Neural cell (in vitro differentiated cells): ENCODE measurements at regions not wholly inside any gene's neighbourhood (a gene's known extent, or its start where the extent isn't known, plus 50 kb on each side); places are given as distances from the start of the nearest gene placed in this dataset.

Source experiments
- H2AFZ ChIP-seq: fragments of 200-600, 300-800 bp; sonication (generic), shearing (Covaris generic); 2 replicates; pipeline ENCODE4 v1.6.0; 2014; ENCODE audit warnings: low read depth, mild to moderate bottlenecking, antibody characterized with exemption, low read length, moderate library complexity
- H3F3A ChIP-seq: fragments of 200-600 bp; shearing (Covaris generic); 2 replicates; pipeline ENCODE4 v1.6.1; 2016; ENCODE audit warnings: mild to moderate bottlenecking, moderate library complexity, mixed read lengths, antibody characterized with exemption, low read length; ENCODE audit not compliant: insufficient read depth, poor library complexity, severe bottlenecking
- H3K27ac ChIP-seq: fragments of 200-600, 300-800 bp; sonication (generic), shearing (Covaris generic); 2 replicates; pipeline ENCODE4 v1.5.1; 2014; ENCODE audit warnings: mild to moderate bottlenecking, low read length, moderate library complexity
- H3K27me3 ChIP-seq: fragments of 300-800, 200-600 bp; sonication (generic), shearing (Covaris generic); 2 replicates; pipeline ENCODE4 v1.6.0; 2014; ENCODE audit warnings: mild to moderate bottlenecking, low read depth, low read length, moderate library complexity; ENCODE audit not compliant: insufficient read depth
- H3K36me3 ChIP-seq: fragments of 300-800, 200-600 bp; sonication (generic), shearing (Covaris generic); 2 replicates; pipeline ENCODE4 v1.5.1; 2014; ENCODE audit warnings: mild to moderate bottlenecking, antibody characterized with exemption, low read length, moderate library complexity; ENCODE audit not compliant: insufficient read depth
- H3K4me2 ChIP-seq: fragments of 300-800, 200-600 bp; sonication (generic), shearing (Covaris generic); 2 replicates; pipeline ENCODE4 v1.6.0; 2014; ENCODE audit warnings: mild to moderate bottlenecking, low read length
- H3K4me3 ChIP-seq: fragments of 300-800, 200-600 bp; sonication (generic), shearing (Covaris generic); 2 replicates; pipeline ENCODE4 v1.5.1; 2014; ENCODE audit warnings: mild to moderate bottlenecking, low read length, moderate library complexity
- H3K79me2 ChIP-seq: fragments of 200-600 bp; shearing (Covaris generic); replicated peaks from 2 replicates; pipeline ENCODE4 v1.6.0; 2014; ENCODE audit warnings: mild to moderate bottlenecking, low read length, moderate library complexity; ENCODE audit not compliant: insufficient read depth
- H3K9ac ChIP-seq: fragments of 300-800, 200-600 bp; sonication (generic), shearing (Covaris generic); 2 replicates; pipeline ENCODE4 v1.6.1; 2016; ENCODE audit warnings: mild to moderate bottlenecking, low read length, mixed read lengths
- H3K9me2 ChIP-seq: fragments of 200-600 bp; shearing (Covaris generic); 2 replicates; pipeline ENCODE4 v1.6.1; 2016; ENCODE audit warnings: mild to moderate bottlenecking, low read length, mixed read lengths; ENCODE audit not compliant: insufficient read depth
- H3K9me3 ChIP-seq: fragments of 200-600, 300-800 bp; sonication (generic), shearing (Covaris generic); 2 replicates; pipeline ENCODE4 v1.6.1; 2016; ENCODE audit warnings: mild to moderate bottlenecking, mixed run types, low read length, moderate library complexity, mixed read lengths
- H4K20me1 ChIP-seq: fragments of 200-600 bp; shearing (Covaris generic); 2 replicates; pipeline ENCODE4 v1.6.1; 2016; ENCODE audit warnings: mild to moderate bottlenecking, mixed run types; ENCODE audit not compliant: insufficient read depth
- CTCF ChIP-seq: fragments of 450-650 bp; IDR thresholded peaks from 2 replicates; pipeline ENCODE4 v1.5.1; 2014; ENCODE audit warnings: antibody characterized with exemption, mild to moderate bottlenecking, moderate library complexity; ENCODE audit not compliant: poor library complexity, severe bottlenecking
- EP300 ChIP-seq: fragments of 450-650 bp; conservative IDR thresholded peaks from 2 replicates; pipeline ENCODE4 v1.6.1; 2014; ENCODE audit warnings: antibody characterized with exemption, mild to moderate bottlenecking, moderate library complexity; ENCODE audit not compliant: poor library complexity, severe bottlenecking
- EZH2 ChIP-seq: fragments of 200-600, 300-800 bp; shearing (Covaris generic), sonication (generic); IDR thresholded peaks from 2 replicates; pipeline ENCODE4 v1.6.1; 2014; ENCODE audit warnings: antibody characterized with exemption, low read length, borderline replicate concordance, mild to moderate bottlenecking; ENCODE audit not compliant: insufficient read depth, poor library complexity, severe bottlenecking
- MXI1 ChIP-seq: fragments of 450-650 bp; conservative IDR thresholded peaks from 2 replicates; pipeline ENCODE4 v1.6.1; 2014; ENCODE audit warnings: antibody characterized with exemption, mild to moderate bottlenecking; ENCODE audit not compliant: poor library complexity, severe bottlenecking
- POLR2AphosphoS5 ChIP-seq: IDR thresholded peaks from 2 replicates; pipeline ENCODE4 v1.6.1; 2012
- RAD21 ChIP-seq: fragments of 450-650 bp; conservative IDR thresholded peaks from 2 replicates; pipeline ENCODE4 v1.6.1; 2014; ENCODE audit warnings: antibody characterized with exemption, mild to moderate bottlenecking, moderate library complexity
- SMC3 ChIP-seq: fragments of 450-650 bp; conservative IDR thresholded peaks from 2 replicates; pipeline ENCODE4 v1.6.1; 2014; ENCODE audit warnings: antibody characterized with exemption, mild to moderate bottlenecking, moderate library complexity; ENCODE audit not compliant: poor library complexity
- TAF1 ChIP-seq: IDR thresholded peaks from 2 replicates; pipeline ENCODE4 v1.6.1; 2012; ENCODE audit warnings: low read depth
- TF ChIP-seq, protein P1 (sequence below): IDR thresholded peaks from 2 replicates; pipeline ENCODE4 v1.6.1; 2012; ENCODE audit warnings: borderline replicate concordance

DNA sequence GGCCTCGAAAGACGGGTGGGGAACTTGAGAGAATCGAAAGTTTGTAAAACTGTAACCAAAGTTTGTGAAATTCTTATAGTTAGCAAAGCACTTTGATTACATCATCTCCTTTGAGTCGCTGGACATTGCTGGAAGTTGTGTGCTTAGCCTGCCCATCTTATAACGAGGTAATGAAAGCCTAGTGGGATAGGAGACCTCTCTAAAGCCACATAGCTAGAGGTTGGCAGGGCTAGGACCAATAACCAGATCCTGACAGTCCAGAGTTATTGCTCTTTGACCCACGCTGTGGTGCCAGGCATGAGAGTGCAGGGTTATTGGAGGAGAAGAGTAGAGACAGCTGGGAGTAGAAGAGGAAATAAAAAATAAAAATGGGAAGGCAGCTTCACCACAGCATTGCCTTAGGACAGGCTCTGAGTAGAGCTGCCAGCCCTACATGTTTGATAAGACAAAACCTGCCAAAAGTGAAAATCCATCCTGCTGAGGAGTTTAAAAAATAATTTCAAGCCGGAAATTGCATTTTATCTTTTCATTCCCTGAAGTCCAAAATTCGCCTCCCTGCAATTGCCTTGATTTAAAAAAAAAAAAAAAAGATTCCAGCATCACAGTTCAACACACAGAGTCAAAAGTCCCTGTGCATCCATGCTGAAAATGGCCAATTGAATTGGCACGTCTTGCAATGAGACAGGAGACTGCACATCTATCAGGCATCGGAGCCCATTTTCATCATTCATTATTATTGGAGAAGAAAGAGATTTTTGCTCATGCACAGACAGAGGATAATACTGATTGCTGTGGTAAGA lies 225.5 kb upstream of the POU2AF2 start:
- Histone ChIP-seq H3K27me3 (no peaks in the 10 kb centered on the region), H3K4me3 (no peak overlapping the region), H3F3A (no peaks in the 10 kb centered on the region), H3K36me3 (no peaks in the 10 kb centered on the region), H3K9me2 (no peaks in the 10 kb centered on the region), H4K20me1 (no peaks in the 10 kb centered on the region), H3K79me2 (no peaks in the 10 kb centered on the region), H3K9ac (no peak overlapping the region), H2AFZ (no peak overlapping the region), H3K4me2 (no peak overlapping the region), H3K9me3 (no peaks in the 10 kb centered on the region), H3K27ac (peak overlapping the region; percentile 47)
- no peak for TF ChIP-seq SMC3
- no peak for TF ChIP-seq EZH2
- TF ChIP-seq, protein P1, sequence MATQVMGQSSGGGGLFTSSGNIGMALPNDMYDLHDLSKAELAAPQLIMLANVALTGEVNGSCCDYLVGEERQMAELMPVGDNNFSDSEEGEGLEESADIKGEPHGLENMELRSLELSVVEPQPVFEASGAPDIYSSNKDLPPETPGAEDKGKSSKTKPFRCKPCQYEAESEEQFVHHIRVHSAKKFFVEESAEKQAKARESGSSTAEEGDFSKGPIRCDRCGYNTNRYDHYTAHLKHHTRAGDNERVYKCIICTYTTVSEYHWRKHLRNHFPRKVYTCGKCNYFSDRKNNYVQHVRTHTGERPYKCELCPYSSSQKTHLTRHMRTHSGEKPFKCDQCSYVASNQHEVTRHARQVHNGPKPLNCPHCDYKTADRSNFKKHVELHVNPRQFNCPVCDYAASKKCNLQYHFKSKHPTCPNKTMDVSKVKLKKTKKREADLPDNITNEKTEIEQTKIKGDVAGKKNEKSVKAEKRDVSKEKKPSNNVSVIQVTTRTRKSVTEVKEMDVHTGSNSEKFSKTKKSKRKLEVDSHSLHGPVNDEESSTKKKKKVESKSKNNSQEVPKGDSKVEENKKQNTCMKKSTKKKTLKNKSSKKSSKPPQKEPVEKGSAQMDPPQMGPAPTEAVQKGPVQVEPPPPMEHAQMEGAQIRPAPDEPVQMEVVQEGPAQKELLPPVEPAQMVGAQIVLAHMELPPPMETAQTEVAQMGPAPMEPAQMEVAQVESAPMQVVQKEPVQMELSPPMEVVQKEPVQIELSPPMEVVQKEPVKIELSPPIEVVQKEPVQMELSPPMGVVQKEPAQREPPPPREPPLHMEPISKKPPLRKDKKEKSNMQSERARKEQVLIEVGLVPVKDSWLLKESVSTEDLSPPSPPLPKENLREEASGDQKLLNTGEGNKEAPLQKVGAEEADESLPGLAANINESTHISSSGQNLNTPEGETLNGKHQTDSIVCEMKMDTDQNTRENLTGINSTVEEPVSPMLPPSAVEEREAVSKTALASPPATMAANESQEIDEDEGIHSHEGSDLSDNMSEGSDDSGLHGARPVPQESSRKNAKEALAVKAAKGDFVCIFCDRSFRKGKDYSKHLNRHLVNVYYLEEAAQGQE, result no peak
- no peak for TF ChIP-seq TAF1
- TF ChIP-seq CTCF, result no peak
- TF ChIP-seq EP300, result no peak
- no peak for TF ChIP-seq POLR2AphosphoS5
- no peak for TF ChIP-seq RAD21
- TF ChIP-seq MXI1, result no peak

GRCh38 chr11:111019451-111019850 lies 226.1 kb upstream of the POU2AF2 start:
- no peak overlapping the region for H3K4me3 ChIP-seq
- no peak overlapping the region for H3K9ac ChIP-seq
- no peak overlapping the region for H2AFZ ChIP-seq
- no peak overlapping the region for H3K4me2 ChIP-seq
- no peaks in the 10 kb centered on the region for H3K36me3 ChIP-seq
- H4K20me1 ChIP-seq, result no peaks in the 10 kb centered on the region
- H3K27me3 ChIP-seq, result no peaks in the 10 kb centered on the region
- no peak overlapping the region for H3K27ac ChIP-seq
- TF ChIP-seq MXI1, result no peak
- no peak for TF ChIP-seq RAD21
- no peak for TF ChIP-seq EZH2
- no peak for TF ChIP-seq TAF1
- no peak for TF ChIP-seq EP300
- TF ChIP-seq, protein P1, result no peak
- no peak for TF ChIP-seq POLR2AphosphoS5
- no peaks in the 10 kb centered on the region for H3K9me2 ChIP-seq
- no peaks in the 10 kb centered on the region for H3F3A ChIP-seq
- H3K9me3 ChIP-seq, result no peaks in the 10 kb centered on the region
- H3K79me2 ChIP-seq, result no peaks in the 10 kb centered on the region
